Neural cell (in vitro differentiated cells): ENCODE measurements at regions not wholly inside any gene's neighbourhood (a gene's known extent, or its start where the extent isn't known, plus 50 kb on each side); places are given as distances from the start of the nearest gene placed in this dataset.

Experiments
- CTCF ChIP-seq: fragments of 450-650 bp; IDR thresholded peaks from 2 replicates; pipeline ENCODE4 v1.5.1; 2014; ENCODE audit warnings: antibody characterized with exemption, mild to moderate bottlenecking, moderate library complexity; ENCODE audit not compliant: poor library complexity, severe bottlenecking
- EZH2 ChIP-seq: fragments of 200-600, 300-800 bp; shearing (Covaris generic), sonication (generic); IDR thresholded peaks from 2 replicates; pipeline ENCODE4 v1.6.1; 2014; ENCODE audit warnings: antibody characterized with exemption, low read length, borderline replicate concordance, mild to moderate bottlenecking; ENCODE audit not compliant: insufficient read depth, poor library complexity, severe bottlenecking
- POLR2AphosphoS5 ChIP-seq: IDR thresholded peaks from 2 replicates; pipeline ENCODE4 v1.6.1; 2012
- RAD21 ChIP-seq: fragments of 450-650 bp; conservative IDR thresholded peaks from 2 replicates; pipeline ENCODE4 v1.6.1; 2014; ENCODE audit warnings: antibody characterized with exemption, mild to moderate bottlenecking, moderate library complexity
- REST ChIP-seq: IDR thresholded peaks from 2 replicates; pipeline ENCODE4 v1.6.1; 2012; ENCODE audit warnings: borderline replicate concordance
- TAF1 ChIP-seq: IDR thresholded peaks from 2 replicates; pipeline ENCODE4 v1.6.1; 2012; ENCODE audit warnings: low read depth

- TF ChIP-seq RAD21 (peak; percentile 70), POLR2AphosphoS5 (no peak), CTCF (peak; percentile 81), EZH2 (no peak), REST (no peak), TAF1 (no peak)
Measured at GRCh38 chr1:48093696-48094528, 96.7 kb upstream of the TRABD2B start.
